Naive B cell (primary cell): ENCODE measurements at regions not wholly inside any gene's neighbourhood (a gene's known extent, or its start where the extent isn't known, plus 50 kb on each side); places are given as distances from the start of the nearest gene placed in this dataset.
A peak's percentile ranks its signal among the peaks of the same experiment; 100 is the strongest.
"Not testable (repeated sequence)": the region's sequence is repeated elsewhere in the genome, so short reads cannot be mapped to it uniquely, and the experiment has no call there.

Source experiments
- ATAC-seq, 2 donors: fragments of 150-1000 bp; cut with Tn5 transposase; 2 replicates each; pipeline ENCODE4 v1.10.0; 2021; ENCODE audit warnings: low read depth in 2 of 2, mild to moderate bottlenecking in 2 of 2, moderate library complexity in 2 of 2
- DNase-seq: peaks from one replicate; pipeline ENCODE4 v3.0.0; 2022
- H3K27ac Mint-ChIP-seq, 6 donors: one replicate each; pipeline ENCODE4 v1.8.0; 2020 to 2022; ENCODE audit warnings: mild to moderate bottlenecking in 6 of 6, mixed read lengths in 6 of 6, moderate library complexity in 5 of 6, inconsistent platforms in 2 of 6
- H3K27me3 Mint-ChIP-seq, 3 donors: one replicate each; pipeline ENCODE4 v1.8.0; 2021 to 2022; ENCODE audit warnings: mixed read lengths in 3 of 3, mild to moderate bottlenecking in 1 of 3
- H3K36me3 Mint-ChIP-seq, 2 donors: one replicate each; pipeline ENCODE4 v1.8.0; 2020 to 2022; ENCODE audit warnings: mixed read lengths in 2 of 2, inconsistent platforms in 1 of 2, mild to moderate bottlenecking in 1 of 2
- H3K4me1 Mint-ChIP-seq, 3 donors: one replicate each; pipeline ENCODE4 v1.8.0; 2020 to 2022; ENCODE audit warnings: mixed read lengths in 3 of 3, inconsistent platforms in 1 of 3, mild to moderate bottlenecking in 1 of 3, moderate library complexity in 1 of 3
- H3K4me3 Mint-ChIP-seq, 8 donors: one replicate each; pipeline ENCODE4 v1.8.0; 2020 to 2022; ENCODE audit warnings: mild to moderate bottlenecking in 8 of 8, mixed read lengths in 8 of 8, moderate library complexity in 8 of 8, inconsistent platforms in 2 of 8
- H3K9me3 Mint-ChIP-seq, 7 donors: one replicate each; pipeline ENCODE4 v1.8.0; 2020 to 2022; ENCODE audit warnings: mixed read lengths in 7 of 7, mild to moderate bottlenecking in 5 of 7, inconsistent platforms in 2 of 7, moderate library complexity in 1 of 7

DNA sequence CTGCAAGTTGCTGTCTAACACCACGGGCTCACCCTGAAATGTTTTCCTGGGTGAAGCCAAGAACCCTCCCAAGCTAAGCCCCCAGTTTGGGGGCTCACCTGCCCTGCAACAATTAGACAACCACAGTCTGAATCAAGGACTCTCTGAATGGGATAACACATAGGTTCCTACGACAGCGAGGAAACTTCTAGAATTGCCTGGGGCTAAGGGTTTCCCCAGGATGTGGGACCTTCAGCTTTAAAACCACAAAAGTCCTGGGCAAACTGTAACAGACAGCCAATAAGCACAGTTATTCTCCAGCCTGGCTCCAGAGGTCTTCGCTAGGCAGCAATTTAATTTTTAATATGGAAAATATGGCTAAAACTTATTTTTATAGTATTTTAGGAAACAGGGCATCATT lies 162.6 kb downstream of the PRKX start:
- ATAC-seq (no peak), DNase-seq (no peak)
- no peak overlapping the region for H3K27ac Mint-ChIP-seq
- H3K4me3 Mint-ChIP-seq: no peak overlapping the region
- no peaks in the 10 kb centered on the region for H3K36me3 Mint-ChIP-seq
- peaks cover 0 to 16% (median 5%) of the 10 kb centered on the region in 3 donors for H3K27me3 Mint-ChIP-seq
- peaks cover 0 to 5% (median 0%) of the 10 kb centered on the region in 7 donors for H3K9me3 Mint-ChIP-seq
- no peaks in the 10 kb centered on the region for H3K4me1 Mint-ChIP-seq

DNA sequence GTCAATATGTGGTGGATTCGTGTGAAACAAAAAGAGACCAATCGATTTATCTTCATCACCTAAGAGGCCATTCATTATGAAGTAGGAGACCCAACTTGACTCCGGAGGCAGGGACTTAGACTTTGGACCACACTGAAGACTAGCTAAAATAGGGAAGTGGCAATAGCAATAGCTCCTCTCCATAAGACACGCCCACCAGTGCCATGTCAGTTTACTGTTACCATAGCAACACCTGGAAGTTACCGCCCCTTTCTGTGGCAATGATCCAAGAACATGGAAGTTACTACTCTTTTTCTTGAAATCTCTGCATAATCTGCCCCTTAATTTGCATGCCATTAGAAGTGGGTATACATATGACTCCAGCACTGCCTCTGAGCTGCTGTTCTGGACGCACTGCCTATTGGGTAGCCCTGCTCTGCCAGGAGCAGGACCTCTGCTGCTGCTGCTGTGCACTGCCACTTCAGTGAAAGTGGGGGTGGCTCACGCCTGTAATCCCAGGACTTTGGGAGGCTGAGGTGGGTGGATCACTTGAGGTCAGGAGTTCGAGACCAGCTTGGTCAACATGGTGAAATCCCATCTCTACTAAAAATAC lies 163.2 kb downstream of the PRKX start:
- ATAC-seq (no peak), DNase-seq (no peak)
- Mint-ChIP-seq H3K4me3 (no peak overlapping the region), H3K9me3 (peaks cover 0 to 5% (median 0%) of the 10 kb centered on the region in 7 donors), H3K27me3 (peaks cover 0 to 16% (median 5%) of the 10 kb centered on the region in 3 donors), H3K4me1 (no peaks in the 10 kb centered on the region), H3K36me3 (no peaks in the 10 kb centered on the region), H3K27ac (no peak overlapping the region)

DNA sequence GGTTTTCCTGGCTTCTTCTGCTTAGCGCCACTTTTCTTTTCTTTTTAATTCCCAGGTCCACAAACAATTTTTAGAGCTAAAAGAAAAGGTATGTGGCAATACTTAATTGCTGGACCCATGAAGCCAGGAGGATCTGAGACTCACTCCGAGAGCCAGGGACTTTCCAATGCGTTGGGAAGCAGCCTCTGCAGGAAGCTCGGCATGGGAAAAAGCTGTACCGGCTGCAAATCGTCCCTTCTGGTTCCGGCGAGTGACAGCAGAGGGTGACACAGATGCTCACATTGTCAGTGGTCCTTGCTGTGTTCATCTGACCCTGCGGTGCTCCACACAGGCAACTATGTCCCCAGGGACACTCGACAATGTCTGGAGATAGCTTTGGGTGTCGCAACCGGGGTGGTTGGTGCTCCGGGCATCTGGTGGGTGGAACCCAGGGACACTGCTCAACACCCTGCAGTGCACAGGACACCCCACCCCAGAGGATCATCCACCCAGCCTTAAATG lies 164.0 kb downstream of the PRKX start:
- DNase-seq (no peak), ATAC-seq (no peak)
- H3K27ac Mint-ChIP-seq: no peak overlapping the region
- H3K4me3 Mint-ChIP-seq: no peak overlapping the region
- no peaks in the 10 kb centered on the region for H3K36me3 Mint-ChIP-seq
- peaks cover 0 to 5% (median 0%) of the 10 kb centered on the region in 7 donors for H3K9me3 Mint-ChIP-seq
- no peaks in the 10 kb centered on the region for H3K4me1 Mint-ChIP-seq
- H3K27me3 Mint-ChIP-seq: peaks cover 0 to 16% (median 5%) of the 10 kb centered on the region in 3 donors

DNA sequence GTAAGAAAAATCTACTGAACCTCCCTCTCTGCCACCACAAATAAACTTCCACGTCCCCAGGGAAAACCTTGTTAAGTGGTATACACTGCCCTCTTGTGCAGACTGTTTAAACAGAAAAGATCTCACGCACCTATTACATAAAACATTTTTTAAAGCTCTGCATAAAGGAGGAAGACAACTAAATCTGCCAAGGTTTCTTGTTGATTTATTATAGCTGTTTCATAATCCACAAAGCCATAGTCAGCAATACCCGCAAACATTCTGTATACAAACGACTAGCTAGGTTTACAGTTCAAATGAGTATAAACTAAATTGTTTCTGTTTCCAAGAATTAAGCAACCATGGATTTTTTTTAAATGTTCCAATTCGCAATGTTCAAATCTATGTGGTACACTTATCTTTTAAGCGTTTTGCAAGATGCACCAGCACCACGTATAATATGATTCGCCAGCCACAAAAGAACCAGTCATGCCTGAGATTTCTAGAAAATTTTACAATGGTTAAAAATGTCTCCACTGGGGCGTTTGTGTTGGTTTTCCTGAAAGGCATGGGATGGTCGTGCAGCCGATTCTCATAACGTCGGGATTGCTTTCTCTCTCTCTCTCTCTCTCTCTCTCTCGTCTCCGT lies 164.6 kb downstream of the PRKX start:
- no peak for ATAC-seq
- no peak overlapping the region for H3K27ac Mint-ChIP-seq
- peaks cover 0 to 16% (median 5%) of the 10 kb centered on the region in 3 donors for H3K27me3 Mint-ChIP-seq
- no peaks in the 10 kb centered on the region for H3K36me3 Mint-ChIP-seq
- peaks cover 0 to 5% (median 0%) of the 10 kb centered on the region in 7 donors for H3K9me3 Mint-ChIP-seq
- H3K4me3 Mint-ChIP-seq: no peak overlapping the region
- no peak for DNase-seq
- H3K4me1 Mint-ChIP-seq: no peaks in the 10 kb centered on the region

DNA sequence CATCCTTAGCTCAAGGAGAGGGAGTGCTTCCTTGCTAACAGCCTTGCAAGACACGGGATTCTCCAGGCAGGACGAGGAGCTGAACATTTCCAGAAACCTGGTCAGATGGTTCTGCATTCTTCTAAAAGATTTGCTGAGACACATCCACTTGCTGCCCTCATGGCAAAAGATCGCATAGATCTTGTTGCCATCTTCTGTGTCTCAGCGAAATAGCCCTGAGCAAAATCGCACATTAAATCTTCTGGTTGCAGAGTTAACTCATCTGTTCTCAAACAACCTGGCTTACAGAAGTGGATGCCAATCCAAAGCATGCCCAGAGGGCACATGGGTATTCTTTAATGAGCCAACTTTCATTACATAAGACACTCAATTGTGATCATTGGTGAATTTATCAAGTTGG lies 167.5 kb downstream of the PRKX start:
- Mint-ChIP-seq H3K36me3 (peaks cover 0 to 15% of the 10 kb centered on the region in 2 donors), H3K27ac (no peak overlapping the region), H3K4me1 (no peaks in the 10 kb centered on the region), H3K9me3 (peaks cover 5 to 24% (median 10%) of the 10 kb centered on the region in 7 donors), H3K27me3 (peaks cover 0 to 24% (median 11%) of the 10 kb centered on the region in 3 donors), H3K4me3 (no peak overlapping the region)
- ATAC-seq: no peak
- DNase-seq: no peak

DNA sequence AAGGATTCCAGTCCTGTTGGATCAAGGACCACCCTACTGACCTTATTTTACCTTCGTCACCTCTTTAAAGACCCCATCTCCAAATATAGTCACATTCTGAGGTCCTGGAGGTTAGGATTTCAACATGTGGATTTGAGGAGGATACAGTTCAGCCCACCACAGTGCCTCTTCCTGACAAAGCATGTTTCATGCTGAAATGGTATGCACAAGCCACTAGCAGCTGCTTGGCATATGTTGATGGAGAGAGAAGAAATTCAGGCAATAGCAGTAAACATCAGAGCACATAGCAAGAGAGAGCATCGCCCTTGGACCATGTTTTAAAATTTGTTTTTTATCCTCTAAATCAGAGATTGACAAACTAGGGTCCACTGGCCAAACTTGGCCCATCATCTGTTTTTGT lies 172.1 kb downstream of the PRKX start:
- H3K36me3 Mint-ChIP-seq: peaks cover 0 to 17% of the 10 kb centered on the region in 2 donors
- H3K27me3 Mint-ChIP-seq: peaks cover 0 to 16% (median 5%) of the 10 kb centered on the region in 3 donors
- H3K4me1 Mint-ChIP-seq: no peaks in the 10 kb centered on the region
- H3K27ac Mint-ChIP-seq: no peak overlapping the region
- ATAC-seq: no peak
- no peak for DNase-seq
- H3K9me3 Mint-ChIP-seq: peaks cover 6 to 20% (median 10%) of the 10 kb centered on the region in 7 donors
- no peak overlapping the region for H3K4me3 Mint-ChIP-seq

DNA sequence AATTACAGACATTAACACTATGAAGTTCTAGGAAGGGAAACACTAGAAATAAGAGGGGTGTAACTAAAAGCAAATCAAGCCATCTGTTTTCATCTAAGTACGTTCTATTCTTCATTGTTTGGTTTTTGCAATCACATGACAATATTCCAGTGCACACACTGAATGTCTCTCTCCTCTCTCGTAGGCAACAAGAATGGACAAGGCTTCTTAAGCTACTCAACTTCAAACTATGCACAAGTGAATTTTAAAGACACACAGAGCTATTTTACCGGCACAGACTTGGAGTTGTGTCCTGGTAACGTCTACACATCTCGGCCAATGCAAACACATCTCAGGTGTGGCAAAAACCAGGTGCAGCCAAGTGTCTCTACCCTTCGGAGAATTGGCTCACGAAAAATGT lies 173.3 kb downstream of the PRKX start:
- Mint-ChIP-seq H3K9me3 (peaks cover 12 to 29% (median 16%) of the 10 kb centered on the region in 7 donors), H3K27ac (peak overlapping the region in 1 of 6 donors; percentile 4), H3K27me3 (peaks cover 4 to 24% (median 5%) of the 10 kb centered on the region in 3 donors), H3K36me3 (peaks cover 0 to 25% of the 10 kb centered on the region in 2 donors), H3K4me3 (no peak overlapping the region), H3K4me1 (no peaks in the 10 kb centered on the region)
- no peak for ATAC-seq
- DNase-seq: no peak

DNA sequence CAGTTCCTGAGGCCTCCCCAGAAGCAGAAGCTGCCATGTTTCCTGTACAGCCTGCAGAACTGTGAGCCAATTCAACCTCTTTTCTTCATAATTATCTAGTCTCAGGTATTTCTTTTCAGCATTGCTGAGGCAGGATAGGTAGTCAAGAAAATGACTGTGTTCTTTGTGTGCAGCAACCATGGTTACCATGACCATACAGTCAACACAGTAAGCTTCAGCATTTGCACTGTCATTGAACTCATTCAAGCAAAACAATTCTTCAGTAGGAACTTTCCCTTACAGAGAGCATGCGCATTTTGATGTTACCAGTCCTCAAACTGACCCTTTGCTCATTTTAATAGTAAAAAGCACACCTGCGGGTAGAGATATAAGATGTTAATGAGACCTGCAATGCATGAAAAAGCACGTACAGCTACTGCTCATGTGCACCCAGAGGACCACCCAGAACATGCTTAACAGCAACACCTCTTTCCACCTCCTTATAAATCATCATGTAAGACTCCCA lies 180.8 kb downstream of the PRKX start:
- peaks cover 6 to 23% (median 13%) of the 10 kb centered on the region in 7 donors for H3K9me3 Mint-ChIP-seq
- no peak overlapping the region for H3K27ac Mint-ChIP-seq
- DNase-seq (no peak), ATAC-seq (no peak)
- no peak overlapping the region for H3K4me3 Mint-ChIP-seq
- H3K36me3 Mint-ChIP-seq: peaks cover 0 to 10% of the 10 kb centered on the region in 2 donors
- H3K4me1 Mint-ChIP-seq: no peaks in the 10 kb centered on the region
- peaks cover 0 to 18% (median 7%) of the 10 kb centered on the region in 3 donors for H3K27me3 Mint-ChIP-seq

DNA sequence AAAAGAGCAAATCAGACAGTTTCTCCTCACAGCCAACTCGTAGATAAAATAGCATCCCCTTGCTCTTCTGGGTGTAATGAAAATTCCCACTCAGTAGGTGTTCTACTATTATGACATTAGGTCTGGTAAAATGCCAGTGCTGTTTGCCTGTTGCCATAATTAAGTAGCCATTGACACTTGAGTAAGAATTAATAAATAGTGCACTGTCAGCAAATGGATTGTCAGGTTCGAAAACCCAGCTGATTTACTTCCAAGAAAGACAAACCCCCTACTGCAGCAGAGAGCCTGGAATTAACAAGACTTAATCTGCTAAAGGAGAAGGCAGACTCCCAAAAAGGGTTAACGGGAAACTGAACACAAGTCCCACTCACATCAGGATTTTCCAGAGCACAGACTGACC lies 182.0 kb downstream of the PRKX start:
- Mint-ChIP-seq H3K27ac (peak overlapping the region in 1 of 6 donors; percentile 54), H3K27me3 (peaks cover 0 to 18% (median 7%) of the 10 kb centered on the region in 3 donors), H3K9me3 (peaks cover 6 to 23% (median 13%) of the 10 kb centered on the region in 7 donors)
- H3K4me1 Mint-ChIP-seq, H3K4me3 Mint-ChIP-seq, ATAC-seq, H3K36me3 Mint-ChIP-seq, DNase-seq: not testable (repeated sequence)

DNA sequence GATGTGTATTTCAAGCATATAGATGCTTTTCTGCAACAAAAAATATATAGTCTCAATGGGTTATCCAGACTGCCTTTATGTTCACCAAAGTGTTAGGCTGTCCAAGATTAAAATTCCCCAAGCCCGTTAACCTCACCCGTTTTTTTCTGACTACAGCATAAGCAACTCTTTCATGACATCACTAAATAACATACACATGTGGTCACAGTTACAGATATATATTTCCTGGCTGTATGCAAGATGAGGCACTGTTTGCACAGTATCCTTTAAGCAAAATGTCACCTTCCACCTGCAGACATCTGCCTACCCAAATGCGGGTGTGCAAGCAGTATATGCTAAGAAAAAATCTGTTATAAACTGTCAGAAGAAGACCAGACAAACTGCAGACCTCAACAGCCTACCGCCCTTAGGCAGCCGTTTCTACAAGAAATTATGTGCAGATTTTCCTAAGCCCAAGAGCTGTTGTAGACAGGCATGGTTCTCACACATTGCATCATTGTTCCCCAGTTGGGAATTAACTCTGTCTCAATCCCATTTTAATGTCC lies 183.1 kb upstream of the MXRA5 start:
- Mint-ChIP-seq H3K27me3 (peaks cover 0 to 9% (median 3%) of the 10 kb centered on the region in 3 donors), H3K4me3 (no peak overlapping the region), H3K9me3 (peaks cover 0 to 9% (median 4%) of the 10 kb centered on the region in 7 donors), H3K27ac (no peak overlapping the region), H3K36me3 (no peaks in the 10 kb centered on the region), H3K4me1 (no peaks in the 10 kb centered on the region)
- no peak for ATAC-seq
- DNase-seq: no peak

DNA sequence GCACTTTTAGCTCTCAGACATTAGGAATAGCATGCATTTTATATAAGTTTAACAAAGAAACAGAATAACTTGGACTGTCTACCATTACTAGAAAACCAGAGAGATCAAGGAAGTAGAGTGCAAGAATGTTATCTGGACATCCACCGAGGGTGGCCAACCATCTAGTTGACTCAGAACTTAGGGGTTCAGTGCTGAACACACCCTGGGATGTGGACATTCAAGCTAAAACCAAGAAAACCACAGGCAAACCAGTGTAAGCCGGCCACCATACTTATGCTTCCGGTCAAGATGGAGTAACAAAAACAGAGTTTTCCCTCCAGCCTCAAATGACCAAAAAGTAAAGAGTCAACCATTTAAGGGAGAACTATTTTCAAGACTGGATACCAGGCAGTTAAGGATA lies 181.4 kb upstream of the MXRA5 start:
- DNase-seq: no peak
- peaks cover 0 to 5% (median 0%) of the 10 kb centered on the region in 7 donors for H3K9me3 Mint-ChIP-seq
- H3K27ac Mint-ChIP-seq: no peak overlapping the region
- no peaks in the 10 kb centered on the region for H3K36me3 Mint-ChIP-seq
- no peaks in the 10 kb centered on the region for H3K4me1 Mint-ChIP-seq
- peaks cover 0 to 3% (median 0%) of the 10 kb centered on the region in 3 donors for H3K27me3 Mint-ChIP-seq
- no peak overlapping the region for H3K4me3 Mint-ChIP-seq
- no peak for ATAC-seq

DNA sequence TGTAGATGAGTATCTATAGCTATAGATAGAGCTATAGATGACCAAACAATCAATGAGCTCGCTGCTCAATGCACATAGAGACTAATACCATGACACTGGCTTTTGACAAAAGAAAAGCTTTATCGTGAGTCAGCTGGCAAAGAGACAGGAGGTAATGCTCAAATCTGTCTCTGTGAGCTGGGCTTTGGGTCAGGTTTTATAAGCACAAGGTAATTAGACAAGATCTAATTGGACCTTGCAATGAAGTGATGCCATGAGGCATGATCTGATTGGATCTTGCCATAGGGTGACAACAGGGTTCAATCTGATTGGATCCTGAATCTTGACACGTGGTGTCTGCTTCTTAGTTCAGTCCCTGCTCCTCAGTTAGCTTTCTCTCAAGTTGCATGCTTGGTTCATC lies 180.7 kb upstream of the MXRA5 start:
- H3K36me3 Mint-ChIP-seq: no peaks in the 10 kb centered on the region
- H3K27ac Mint-ChIP-seq: no peak overlapping the region
- H3K9me3 Mint-ChIP-seq: peaks cover 0 to 5% (median 0%) of the 10 kb centered on the region in 7 donors
- H3K27me3 Mint-ChIP-seq: peaks cover 0 to 3% (median 0%) of the 10 kb centered on the region in 3 donors
- ATAC-seq: no peak
- no peak overlapping the region for H3K4me3 Mint-ChIP-seq
- DNase-seq: no peak
- no peaks in the 10 kb centered on the region for H3K4me1 Mint-ChIP-seq

DNA sequence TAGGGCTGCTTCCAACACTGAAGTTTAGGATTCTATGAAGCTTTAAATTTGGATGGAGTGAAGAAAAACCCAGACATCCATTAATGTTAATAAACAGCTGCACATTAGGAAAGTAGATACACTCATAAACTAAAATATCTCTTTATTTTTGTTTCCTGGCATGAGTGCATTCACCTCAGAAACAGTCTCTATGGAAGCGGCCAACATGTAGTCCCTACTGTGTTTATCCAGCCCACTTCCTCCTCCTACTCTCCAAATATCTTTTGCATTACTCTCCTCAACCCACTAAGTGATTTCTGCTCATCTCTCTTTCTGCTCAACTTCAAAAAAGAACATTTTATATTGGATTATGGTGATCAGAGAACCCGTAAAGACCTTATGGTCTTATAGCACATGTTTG lies 180.3 kb upstream of the MXRA5 start:
- Mint-ChIP-seq H3K9me3 (peaks cover 0 to 5% (median 0%) of the 10 kb centered on the region in 7 donors), H3K27me3 (peaks cover 0 to 3% (median 0%) of the 10 kb centered on the region in 3 donors), H3K4me1 (no peaks in the 10 kb centered on the region), H3K36me3 (no peaks in the 10 kb centered on the region), H3K4me3 (no peak overlapping the region), H3K27ac (no peak overlapping the region)
- DNase-seq: no peak
- ATAC-seq: no peak

DNA sequence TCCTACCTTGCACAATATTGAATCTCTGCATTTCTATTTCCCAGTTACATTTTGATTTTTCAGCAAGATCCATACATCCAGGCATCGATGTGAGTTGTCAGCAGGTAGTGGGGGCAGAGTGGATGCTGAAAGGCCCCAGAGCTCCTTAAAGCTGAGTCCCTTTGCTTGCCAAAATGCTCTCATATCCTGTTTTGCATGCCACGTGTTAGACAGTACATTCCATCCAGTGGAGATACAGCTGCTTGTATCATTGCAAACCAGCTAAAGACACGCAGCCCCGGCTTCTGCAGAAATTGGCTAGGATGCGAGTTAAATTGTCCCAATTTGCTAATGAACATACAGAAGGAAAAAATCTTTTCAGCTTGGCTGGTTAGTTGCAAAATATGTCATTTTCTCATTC lies 179.6 kb upstream of the MXRA5 start:
- no peaks in the 10 kb centered on the region for H3K36me3 Mint-ChIP-seq
- ATAC-seq: no peak

More for the DNA sequence above, 179.6 kb upstream of the MXRA5 start:
- no peak overlapping the region for H3K4me3 Mint-ChIP-seq
- H3K27me3 Mint-ChIP-seq: peaks cover 0 to 3% (median 0%) of the 10 kb centered on the region in 3 donors
- DNase-seq: no peak
- H3K9me3 Mint-ChIP-seq: peaks cover 0 to 5% (median 0%) of the 10 kb centered on the region in 7 donors
- no peaks in the 10 kb centered on the region for H3K4me1 Mint-ChIP-seq
- H3K27ac Mint-ChIP-seq: no peak overlapping the region
